ENCODE measurements at regions not wholly inside any gene's neighbourhood (a gene's known extent, or its start where the extent isn't known, plus 50 kb on each side); places are given as distances from the start of the nearest gene placed in this dataset.

GRCh38 chr22:23522623-23523251 is 57.4 kb downstream of the IGLL1 start:
- H3K4me3 ChIP-seq (replicated peaks in 1 of 2; ENCODE audit: low read depth in 2 of 2, low read length in 2 of 2) = no peak overlapping the region
- peak; percentile 11 to 49 for DNase-seq (ENCODE audit: low read depth in 2 of 2)
- no peak for TF ChIP-seq CTCF (IDR thresholded peaks at IDR 0.05; ENCODE audit: low read depth, low read length)

GRCh38 chr22:23521441-23522113 is 58.5 kb downstream of the IGLL1 start:
- DNase-seq (ENCODE audit: low read depth in 2 of 2) = peak; percentile 75 to 98
- peak overlapping the region; percentile 15 to 49 for H3K4me3 ChIP-seq (replicated peaks in 1 of 2; ENCODE audit: low read depth in 2 of 2, low read length in 2 of 2)
- no peak for TF ChIP-seq CTCF (IDR thresholded peaks at IDR 0.05; ENCODE audit: low read depth, low read length)

- TF ChIP-seq CTCF (IDR thresholded peaks at IDR 0.05; ENCODE audit: low read depth, low read length) = no peak
- DNase-seq (ENCODE audit: low read depth in 2 of 2) = peak; percentile 14 to 61
- peak overlapping the region; percentile 15 to 49 for H3K4me3 ChIP-seq (replicated peaks in 1 of 2; ENCODE audit: low read depth in 2 of 2, low read length in 2 of 2)
Measured at GRCh38 chr22:23520863-23521440, 59.1 kb downstream of the IGLL1 start.

GRCh38 chr22:23519442-23520157 is 60.5 kb downstream of the IGLL1 start:
- H3K4me3 ChIP-seq (replicated peaks in 1 of 2; ENCODE audit: low read depth in 2 of 2, low read length in 2 of 2) = no peak overlapping the region
- no peak for DNase-seq (ENCODE audit: low read depth in 2 of 2)
- no peak for TF ChIP-seq CTCF (IDR thresholded peaks at IDR 0.05; ENCODE audit: low read depth, low read length)

GRCh38 chr22:23518376-23519187 is 61.5 kb downstream of the IGLL1 start:
- no peak for TF ChIP-seq CTCF (IDR thresholded peaks at IDR 0.05; ENCODE audit: low read depth, low read length)
- no peak overlapping the region for H3K4me3 ChIP-seq (replicated peaks in 1 of 2; ENCODE audit: low read depth in 2 of 2, low read length in 2 of 2)
- DNase-seq (ENCODE audit: low read depth in 2 of 2) = no peak

- DNase-seq (ENCODE audit: low read depth in 2 of 2) = no peak
- no peak for TF ChIP-seq CTCF (IDR thresholded peaks at IDR 0.05; ENCODE audit: low read depth, low read length)
- no peak overlapping the region for H3K4me3 ChIP-seq (replicated peaks in 1 of 2; ENCODE audit: low read depth in 2 of 2, low read length in 2 of 2)
Measured at GRCh38 chr22:23517804-23518375, 62.2 kb downstream of the IGLL1 start.

All from cardiac fibroblast (primary cell).